PC-9 (cell line): ENCODE measurements at regions not wholly inside any gene's neighbourhood (a gene's known extent, or its start where the extent isn't known, plus 50 kb on each side); places are given as distances from the start of the nearest gene placed in this dataset.

Experiments
- EZH2 ChIP-seq: fragments of 200-600 bp; sonication (generic); IDR thresholded peaks from 2 replicates; pipeline ENCODE4 v1.8.0; 2017; ENCODE audit warnings: antibody characterized with exemption, low read depth
- TF ChIP-seq, protein P1 (sequence below): fragments of 200-600 bp; sonication (generic); conservative IDR thresholded peaks from 2 replicates; pipeline ENCODE4 v1.6.1; 2017; ENCODE audit warnings: mixed run types, antibody characterized with exemption, mild to moderate bottlenecking, moderate library complexity

DNA sequence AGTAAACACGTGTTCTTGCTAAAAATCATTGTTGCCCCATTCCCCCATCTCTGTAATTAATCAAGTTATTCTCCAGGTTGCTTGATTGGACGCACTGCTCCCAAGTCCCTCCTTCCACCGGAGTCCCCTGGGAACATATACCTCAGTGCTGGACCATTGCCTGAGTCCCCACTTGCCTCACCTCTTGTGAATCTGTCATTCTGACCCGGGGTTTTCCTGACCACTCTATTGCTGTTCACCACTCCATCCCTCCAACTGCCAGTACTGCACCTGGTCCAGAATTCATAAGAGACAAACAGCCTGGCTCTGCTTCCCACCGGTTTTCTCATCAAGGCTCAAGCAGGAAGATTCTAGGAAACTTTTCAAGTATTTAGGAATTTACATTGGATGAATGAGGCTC, 555.9 kb downstream of the VRK1 start:
- no peak for TF ChIP-seq EZH2
- TF ChIP-seq, protein P1, sequence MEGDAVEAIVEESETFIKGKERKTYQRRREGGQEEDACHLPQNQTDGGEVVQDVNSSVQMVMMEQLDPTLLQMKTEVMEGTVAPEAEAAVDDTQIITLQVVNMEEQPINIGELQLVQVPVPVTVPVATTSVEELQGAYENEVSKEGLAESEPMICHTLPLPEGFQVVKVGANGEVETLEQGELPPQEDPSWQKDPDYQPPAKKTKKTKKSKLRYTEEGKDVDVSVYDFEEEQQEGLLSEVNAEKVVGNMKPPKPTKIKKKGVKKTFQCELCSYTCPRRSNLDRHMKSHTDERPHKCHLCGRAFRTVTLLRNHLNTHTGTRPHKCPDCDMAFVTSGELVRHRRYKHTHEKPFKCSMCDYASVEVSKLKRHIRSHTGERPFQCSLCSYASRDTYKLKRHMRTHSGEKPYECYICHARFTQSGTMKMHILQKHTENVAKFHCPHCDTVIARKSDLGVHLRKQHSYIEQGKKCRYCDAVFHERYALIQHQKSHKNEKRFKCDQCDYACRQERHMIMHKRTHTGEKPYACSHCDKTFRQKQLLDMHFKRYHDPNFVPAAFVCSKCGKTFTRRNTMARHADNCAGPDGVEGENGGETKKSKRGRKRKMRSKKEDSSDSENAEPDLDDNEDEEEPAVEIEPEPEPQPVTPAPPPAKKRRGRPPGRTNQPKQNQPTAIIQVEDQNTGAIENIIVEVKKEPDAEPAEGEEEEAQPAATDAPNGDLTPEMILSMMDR = no peak
